K562 (cell line): ENCODE measurements at regions not wholly inside any gene's neighbourhood (a gene's known extent, or its start where the extent isn't known, plus 50 kb on each side); places are given as distances from the start of the nearest gene placed in this dataset.

Experiments
- ARID1B ChIP-seq: fragments of 450-650 bp; IDR thresholded peaks from 2 replicates; pipeline ENCODE4 v1.6.1; 2016; ENCODE audit warnings: antibody characterized with exemption, mild to moderate bottlenecking, inconsistent platforms
- BCL6 ChIP-seq: fragments of 250-450 bp; sonication (Bioruptor Pico); IDR thresholded peaks from 2 replicates; pipeline ENCODE4 v1.4.0; 2020
- CCNT2 ChIP-seq: IDR thresholded peaks from 2 replicates; pipeline ENCODE4 v1.6.1; 2011; ENCODE audit warnings: borderline replicate concordance, low read depth, mild to moderate bottlenecking, moderate library complexity, mixed read lengths, low read length; ENCODE audit not compliant: insufficient read length; ENCODE audit errors: extremely low read depth
- HES1 ChIP-seq: fragments of 450-650 bp; IDR thresholded peaks from 2 replicates; pipeline ENCODE4 v1.6.1; 2016; ENCODE audit warnings: low read depth, mild to moderate bottlenecking, moderate library complexity
- MEIS2 ChIP-seq: fragments of 450-650 bp; IDR thresholded peaks from 2 replicates; pipeline ENCODE4 v1.6.1; 2014; ENCODE audit warnings: mild to moderate bottlenecking; ENCODE audit not compliant: partially characterized antibody
- RBM25 ChIP-seq: fragments of 200-400 bp; formaldehyde crosslinking; IDR thresholded peaks from 2 replicates; pipeline ENCODE4 v1.6.1; 2018; ENCODE audit warnings: low read length, low read depth, moderate library complexity; ENCODE audit not compliant: severe bottlenecking
- SMARCC2 ChIP-seq: fragments of 450-650 bp; IDR thresholded peaks from 2 replicates; pipeline ENCODE4 v1.6.1; 2017; ENCODE audit warnings: antibody characterized with exemption, moderate library complexity, mild to moderate bottlenecking, low read depth
- TF ChIP-seq, protein P1 (sequence below): sonication (generic); formaldehyde crosslinking; IDR thresholded peaks from 2 replicates; pipeline ENCODE4 v1.5.0; 2020; ENCODE audit warnings: missing genetic modification reagents
- TF ChIP-seq, protein P2 (sequence below): fragments of 450-650 bp; IDR thresholded peaks from 2 replicates; pipeline ENCODE4 v1.6.1; 2016; ENCODE audit warnings: mild to moderate bottlenecking, moderate library complexity

DNA sequence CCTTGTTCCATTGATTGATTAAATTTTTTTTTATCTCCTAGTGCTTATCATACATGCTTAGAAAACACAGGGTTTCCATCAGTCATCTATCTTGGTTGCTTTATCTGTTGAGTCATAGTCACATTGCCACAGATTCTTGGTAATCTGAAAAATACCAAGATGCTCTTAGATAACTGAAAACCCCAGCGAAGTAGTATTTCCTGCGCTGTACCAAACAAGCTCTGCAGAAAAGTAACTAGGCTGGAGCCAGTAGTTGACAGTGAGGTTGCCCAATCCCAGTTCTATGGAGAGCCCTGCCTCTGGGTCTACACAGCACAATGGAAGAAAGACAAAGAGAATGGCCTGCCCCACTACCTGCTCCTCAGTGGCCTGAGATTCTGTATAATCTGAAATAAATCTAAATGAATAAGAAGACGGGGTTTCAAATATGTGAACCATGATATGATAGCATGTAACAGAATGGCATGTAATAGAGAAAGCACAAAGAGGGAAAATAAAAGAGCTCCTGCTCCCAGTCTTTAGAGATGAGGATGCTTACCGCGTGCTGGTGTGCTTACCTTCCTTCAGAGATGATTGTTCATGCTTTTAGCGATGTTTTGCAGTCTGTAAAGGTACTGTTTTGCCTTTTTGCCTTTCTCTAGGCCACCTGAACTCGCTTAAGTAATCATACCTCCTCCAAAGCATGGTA is 55.3 kb upstream of the RAPGEF2 start (continued):
- TF ChIP-seq, protein P1, sequence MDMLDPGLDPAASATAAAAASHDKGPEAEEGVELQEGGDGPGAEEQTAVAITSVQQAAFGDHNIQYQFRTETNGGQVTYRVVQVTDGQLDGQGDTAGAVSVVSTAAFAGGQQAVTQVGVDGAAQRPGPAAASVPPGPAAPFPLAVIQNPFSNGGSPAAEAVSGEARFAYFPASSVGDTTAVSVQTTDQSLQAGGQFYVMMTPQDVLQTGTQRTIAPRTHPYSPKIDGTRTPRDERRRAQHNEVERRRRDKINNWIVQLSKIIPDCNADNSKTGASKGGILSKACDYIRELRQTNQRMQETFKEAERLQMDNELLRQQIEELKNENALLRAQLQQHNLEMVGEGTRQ (CRISPR knock-in tag), result no peak
- TF ChIP-seq ARID1B, result peak; percentile 89
- TF ChIP-seq MEIS2, result peak; percentile 84
- TF ChIP-seq CCNT2, result peak; percentile 92
- TF ChIP-seq BCL6 (CRISPR knock-in tag), result no peak
- no peak for TF ChIP-seq RBM25
- TF ChIP-seq HES1, result peak; percentile 40; the same call in 1 of the 2 replicates
- TF ChIP-seq, protein P2, sequence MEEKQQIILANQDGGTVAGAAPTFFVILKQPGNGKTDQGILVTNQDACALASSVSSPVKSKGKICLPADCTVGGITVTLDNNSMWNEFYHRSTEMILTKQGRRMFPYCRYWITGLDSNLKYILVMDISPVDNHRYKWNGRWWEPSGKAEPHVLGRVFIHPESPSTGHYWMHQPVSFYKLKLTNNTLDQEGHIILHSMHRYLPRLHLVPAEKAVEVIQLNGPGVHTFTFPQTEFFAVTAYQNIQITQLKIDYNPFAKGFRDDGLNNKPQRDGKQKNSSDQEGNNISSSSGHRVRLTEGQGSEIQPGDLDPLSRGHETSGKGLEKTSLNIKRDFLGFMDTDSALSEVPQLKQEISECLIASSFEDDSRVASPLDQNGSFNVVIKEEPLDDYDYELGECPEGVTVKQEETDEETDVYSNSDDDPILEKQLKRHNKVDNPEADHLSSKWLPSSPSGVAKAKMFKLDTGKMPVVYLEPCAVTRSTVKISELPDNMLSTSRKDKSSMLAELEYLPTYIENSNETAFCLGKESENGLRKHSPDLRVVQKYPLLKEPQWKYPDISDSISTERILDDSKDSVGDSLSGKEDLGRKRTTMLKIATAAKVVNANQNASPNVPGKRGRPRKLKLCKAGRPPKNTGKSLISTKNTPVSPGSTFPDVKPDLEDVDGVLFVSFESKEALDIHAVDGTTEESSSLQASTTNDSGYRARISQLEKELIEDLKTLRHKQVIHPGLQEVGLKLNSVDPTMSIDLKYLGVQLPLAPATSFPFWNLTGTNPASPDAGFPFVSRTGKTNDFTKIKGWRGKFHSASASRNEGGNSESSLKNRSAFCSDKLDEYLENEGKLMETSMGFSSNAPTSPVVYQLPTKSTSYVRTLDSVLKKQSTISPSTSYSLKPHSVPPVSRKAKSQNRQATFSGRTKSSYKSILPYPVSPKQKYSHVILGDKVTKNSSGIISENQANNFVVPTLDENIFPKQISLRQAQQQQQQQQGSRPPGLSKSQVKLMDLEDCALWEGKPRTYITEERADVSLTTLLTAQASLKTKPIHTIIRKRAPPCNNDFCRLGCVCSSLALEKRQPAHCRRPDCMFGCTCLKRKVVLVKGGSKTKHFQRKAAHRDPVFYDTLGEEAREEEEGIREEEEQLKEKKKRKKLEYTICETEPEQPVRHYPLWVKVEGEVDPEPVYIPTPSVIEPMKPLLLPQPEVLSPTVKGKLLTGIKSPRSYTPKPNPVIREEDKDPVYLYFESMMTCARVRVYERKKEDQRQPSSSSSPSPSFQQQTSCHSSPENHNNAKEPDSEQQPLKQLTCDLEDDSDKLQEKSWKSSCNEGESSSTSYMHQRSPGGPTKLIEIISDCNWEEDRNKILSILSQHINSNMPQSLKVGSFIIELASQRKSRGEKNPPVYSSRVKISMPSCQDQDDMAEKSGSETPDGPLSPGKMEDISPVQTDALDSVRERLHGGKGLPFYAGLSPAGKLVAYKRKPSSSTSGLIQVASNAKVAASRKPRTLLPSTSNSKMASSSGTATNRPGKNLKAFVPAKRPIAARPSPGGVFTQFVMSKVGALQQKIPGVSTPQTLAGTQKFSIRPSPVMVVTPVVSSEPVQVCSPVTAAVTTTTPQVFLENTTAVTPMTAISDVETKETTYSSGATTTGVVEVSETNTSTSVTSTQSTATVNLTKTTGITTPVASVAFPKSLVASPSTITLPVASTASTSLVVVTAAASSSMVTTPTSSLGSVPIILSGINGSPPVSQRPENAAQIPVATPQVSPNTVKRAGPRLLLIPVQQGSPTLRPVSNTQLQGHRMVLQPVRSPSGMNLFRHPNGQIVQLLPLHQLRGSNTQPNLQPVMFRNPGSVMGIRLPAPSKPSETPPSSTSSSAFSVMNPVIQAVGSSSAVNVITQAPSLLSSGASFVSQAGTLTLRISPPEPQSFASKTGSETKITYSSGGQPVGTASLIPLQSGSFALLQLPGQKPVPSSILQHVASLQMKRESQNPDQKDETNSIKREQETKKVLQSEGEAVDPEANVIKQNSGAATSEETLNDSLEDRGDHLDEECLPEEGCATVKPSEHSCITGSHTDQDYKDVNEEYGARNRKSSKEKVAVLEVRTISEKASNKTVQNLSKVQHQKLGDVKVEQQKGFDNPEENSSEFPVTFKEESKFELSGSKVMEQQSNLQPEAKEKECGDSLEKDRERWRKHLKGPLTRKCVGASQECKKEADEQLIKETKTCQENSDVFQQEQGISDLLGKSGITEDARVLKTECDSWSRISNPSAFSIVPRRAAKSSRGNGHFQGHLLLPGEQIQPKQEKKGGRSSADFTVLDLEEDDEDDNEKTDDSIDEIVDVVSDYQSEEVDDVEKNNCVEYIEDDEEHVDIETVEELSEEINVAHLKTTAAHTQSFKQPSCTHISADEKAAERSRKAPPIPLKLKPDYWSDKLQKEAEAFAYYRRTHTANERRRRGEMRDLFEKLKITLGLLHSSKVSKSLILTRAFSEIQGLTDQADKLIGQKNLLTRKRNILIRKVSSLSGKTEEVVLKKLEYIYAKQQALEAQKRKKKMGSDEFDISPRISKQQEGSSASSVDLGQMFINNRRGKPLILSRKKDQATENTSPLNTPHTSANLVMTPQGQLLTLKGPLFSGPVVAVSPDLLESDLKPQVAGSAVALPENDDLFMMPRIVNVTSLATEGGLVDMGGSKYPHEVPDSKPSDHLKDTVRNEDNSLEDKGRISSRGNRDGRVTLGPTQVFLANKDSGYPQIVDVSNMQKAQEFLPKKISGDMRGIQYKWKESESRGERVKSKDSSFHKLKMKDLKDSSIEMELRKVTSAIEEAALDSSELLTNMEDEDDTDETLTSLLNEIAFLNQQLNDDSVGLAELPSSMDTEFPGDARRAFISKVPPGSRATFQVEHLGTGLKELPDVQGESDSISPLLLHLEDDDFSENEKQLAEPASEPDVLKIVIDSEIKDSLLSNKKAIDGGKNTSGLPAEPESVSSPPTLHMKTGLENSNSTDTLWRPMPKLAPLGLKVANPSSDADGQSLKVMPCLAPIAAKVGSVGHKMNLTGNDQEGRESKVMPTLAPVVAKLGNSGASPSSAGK, result peak; percentile 60
- TF ChIP-seq SMARCC2, result peak; percentile 80
